ENCODE measurements at regions not wholly inside any gene's neighbourhood (a gene's known extent, or its start where the extent isn't known, plus 50 kb on each side); places are given as distances from the start of the nearest gene placed in this dataset.

DNA sequence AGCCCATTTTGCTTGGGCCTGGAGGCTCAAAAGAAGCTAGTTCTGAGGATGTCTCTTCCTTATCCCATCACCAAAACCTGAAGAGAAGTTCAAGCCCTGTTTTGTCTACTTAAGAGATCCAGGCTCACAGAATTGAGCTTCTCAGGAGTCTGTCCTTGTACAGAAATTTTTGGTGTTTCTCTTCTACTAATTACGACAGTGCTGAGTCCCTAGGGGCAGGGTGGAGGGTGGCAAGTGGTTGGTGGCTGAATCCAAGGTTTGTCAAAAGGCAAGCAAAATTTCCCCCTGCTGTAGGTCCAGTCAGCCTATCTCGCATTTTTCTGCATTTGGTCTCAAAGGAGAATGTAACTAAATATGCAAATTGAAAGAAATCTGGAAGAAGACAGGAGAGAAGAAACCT lies 377.9 kb downstream of the SMARCA1 start (continued):
- no peak for TF ChIP-seq SIN3A (IDR thresholded peaks at IDR 0.05; ENCODE audit: low read depth, low read length)

DNA sequence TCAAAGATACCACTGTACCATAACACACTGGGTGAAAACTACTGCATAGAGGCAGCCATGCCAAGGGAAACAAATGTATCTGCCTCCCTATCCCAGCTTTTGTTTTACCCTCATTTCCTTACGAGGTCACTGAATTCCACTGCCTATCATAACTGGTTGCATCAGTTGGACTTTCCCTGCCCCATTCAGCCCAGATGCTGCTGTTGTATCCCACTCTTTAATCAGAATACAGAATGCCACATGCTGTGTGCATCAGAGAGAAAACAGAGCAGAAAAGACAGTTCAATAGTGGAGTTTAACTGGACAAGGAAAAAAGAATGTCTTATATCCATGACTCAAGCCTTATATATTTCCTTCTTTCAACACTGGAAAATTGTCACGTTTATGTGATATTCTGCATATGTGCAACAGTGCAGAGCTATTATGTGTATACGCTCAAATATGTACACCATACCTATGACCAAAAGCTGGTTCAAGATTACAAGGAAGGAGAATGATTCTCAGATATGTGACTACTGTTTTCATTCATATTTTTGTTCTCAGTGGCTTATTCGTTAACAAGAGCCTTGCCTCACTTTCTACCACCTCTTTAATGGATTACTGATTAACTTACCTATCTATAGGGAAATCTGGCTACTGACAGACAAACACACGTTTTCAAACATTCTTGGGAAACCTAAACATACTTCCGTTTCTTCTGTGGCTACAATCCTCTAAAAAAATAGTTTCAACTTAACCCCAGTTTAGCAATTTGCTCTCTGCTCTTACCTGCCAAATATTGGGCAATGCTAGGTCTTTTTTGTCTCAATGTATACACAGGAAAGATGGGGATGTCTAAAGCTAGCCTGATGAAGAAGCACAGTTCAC lies 378.9 kb downstream of the SMARCA1 start:
- no peak for TF ChIP-seq FOXM1 (IDR thresholded peaks at IDR 0.05; ENCODE audit: low read depth, low read length)
- no peak for TF ChIP-seq EED (IDR thresholded peaks at IDR 0.05; ENCODE audit: low read depth)
- TF ChIP-seq, protein P1, sequence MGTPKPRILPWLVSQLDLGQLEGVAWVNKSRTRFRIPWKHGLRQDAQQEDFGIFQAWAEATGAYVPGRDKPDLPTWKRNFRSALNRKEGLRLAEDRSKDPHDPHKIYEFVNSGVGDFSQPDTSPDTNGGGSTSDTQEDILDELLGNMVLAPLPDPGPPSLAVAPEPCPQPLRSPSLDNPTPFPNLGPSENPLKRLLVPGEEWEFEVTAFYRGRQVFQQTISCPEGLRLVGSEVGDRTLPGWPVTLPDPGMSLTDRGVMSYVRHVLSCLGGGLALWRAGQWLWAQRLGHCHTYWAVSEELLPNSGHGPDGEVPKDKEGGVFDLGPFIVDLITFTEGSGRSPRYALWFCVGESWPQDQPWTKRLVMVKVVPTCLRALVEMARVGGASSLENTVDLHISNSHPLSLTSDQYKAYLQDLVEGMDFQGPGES (IDR thresholded peaks at IDR 0.05) = no peak
- no peak for TF ChIP-seq POLR2AphosphoS5 (IDR thresholded peaks at IDR 0.05; ENCODE audit: low read length)
- TF ChIP-seq SPI1 (IDR thresholded peaks at IDR 0.05; ENCODE audit: borderline replicate concordance, insufficient read depth, low read depth, low read length) = no peak
- TF ChIP-seq RCOR1 (conservative IDR thresholded peaks at IDR 0.05; ENCODE audit: low read depth, low read length) = no peak
- no peak for TF ChIP-seq STAT3 (IDR thresholded peaks at IDR 0.05; ENCODE audit: low read depth, low read length)
- no peak for TF ChIP-seq CHD2 (IDR thresholded peaks at IDR 0.05; ENCODE audit: borderline replicate concordance, low read depth, low read length)
- no peak for TF ChIP-seq POLR2AphosphoS2 (IDR thresholded peaks at IDR 0.05; ENCODE audit: low read depth, low read length)
- Histone ChIP-seq H3K4me2 (ENCODE audit: control insufficient read depth, insufficient read depth) (no peak overlapping the region), H3K4me1 (ENCODE audit: control insufficient read depth, insufficient read depth, low read length) (no peaks in the 10 kb centered on the region), H3K9ac (ENCODE audit: control insufficient read depth, insufficient read depth, low read length) (no peak overlapping the region), H3K9me3 (replicated peaks; ENCODE audit: control insufficient read depth, insufficient read depth, low read length) (no peaks in the 10 kb centered on the region), H3K36me3 (ENCODE audit: control insufficient read depth in 2 of 2, insufficient read depth in 2 of 2, low read length in 1 of 2) (no peaks in the 10 kb centered on the region), H2AFZ (ENCODE audit: control insufficient read depth, low read depth, low read length) (no peak overlapping the region), H3K4me3 (no peak overlapping the region), H3K27me3 (replicated peaks in 1 of 2; ENCODE audit: control insufficient read depth in 2 of 2, insufficient read depth in 2 of 2, low read length in 1 of 2) (no peaks in the 10 kb centered on the region), H4K20me1 (ENCODE audit: control insufficient read depth, insufficient read depth) (no peaks in the 10 kb centered on the region), H3K27ac (ENCODE audit: control insufficient read depth, insufficient read depth) (no peak overlapping the region), H3K79me2 (ENCODE audit: control insufficient read depth, insufficient read depth, low read length) (no peaks in the 10 kb centered on the region)
- FAIRE-seq = no peak
- ChIA-PET POLR2A (no interaction called here), CTCF (no interaction called here), RAD21 (ENCODE audit: unreplicated experiment) (no interaction called here), SMC1A (ENCODE audit: uncharacterized antibody, unreplicated experiment) (no interaction called here)
- WGBS (ENCODE audit: insufficient coverage, insufficient replicate concordance, low lambda C conversion rate, missing lambda C conversion rate) = 6% methylated on average over 6 of the region's 6 CpGs
- in situ Hi-C loops (cut with MboI) = no loop called here
- intact Hi-C loops (cut with micrococcal nuclease; ENCODE audit: unreplicated experiment) = no loop called here
- no TSS peak for BruUV-seq (replicated peaks)
- ATAC-seq = no peak
- DNase-seq (ENCODE audit: low read depth, low spot score) = no peak
